GM18907 (cell line): ENCODE measurements at regions not wholly inside any gene's neighbourhood (a gene's known extent, or its start where the extent isn't known, plus 50 kb on each side); places are given as distances from the start of the nearest gene placed in this dataset.
"Not testable (repeated sequence)": the region's sequence is repeated elsewhere in the genome, so short reads cannot be mapped to it uniquely, and the experiment has no call there.

ENCODE experiments used
- ATAC-seq: cut with Tn5 transposase; IDR thresholded peaks from one replicate; pipeline ENCODE4 v1.9.1; 2021; ENCODE audit warnings: mild to moderate bottlenecking, moderate library complexity; ENCODE audit not compliant: unreplicated experiment

DNA sequence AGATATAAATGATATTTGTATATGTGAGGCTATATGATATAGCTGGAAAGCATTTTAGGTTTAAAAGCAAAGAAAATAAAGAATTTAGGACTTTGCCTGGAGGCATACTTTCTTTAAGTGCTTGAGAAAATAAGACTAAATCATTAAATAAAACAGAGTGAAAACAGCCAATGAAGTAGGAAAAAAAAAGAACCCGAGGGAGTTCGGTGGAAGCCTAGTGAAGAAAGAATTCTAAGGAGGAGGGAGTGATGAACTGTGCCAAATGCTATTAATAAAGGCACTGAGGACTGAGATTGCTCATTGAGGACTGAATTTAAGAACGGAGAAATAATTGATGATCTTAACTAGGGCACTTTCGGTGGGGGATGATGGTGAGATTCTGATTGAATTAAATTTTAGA, 573.5 kb downstream of the DSC3 start:
- no peak for ATAC-seq

DNA sequence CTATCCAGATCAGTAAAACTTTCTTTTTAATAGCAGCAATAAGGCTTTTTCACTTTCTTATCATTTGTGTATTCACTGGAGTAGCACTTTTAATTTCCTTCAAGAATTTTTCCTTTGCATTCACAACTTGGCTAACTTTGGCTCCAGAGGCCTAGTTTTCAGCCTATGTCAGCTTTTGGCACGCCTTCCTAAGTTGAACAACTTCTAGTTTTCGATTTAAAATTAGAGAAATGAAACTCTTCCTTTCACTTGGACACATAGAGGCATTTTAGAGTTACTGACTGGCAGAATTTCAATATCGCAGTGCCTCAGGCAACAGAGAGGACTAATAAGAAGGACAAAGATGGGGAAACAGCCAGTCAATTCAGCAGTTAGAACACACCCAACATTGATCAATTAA, 577.4 kb downstream of the DSC3 start:
- ATAC-seq = no peak

DNA sequence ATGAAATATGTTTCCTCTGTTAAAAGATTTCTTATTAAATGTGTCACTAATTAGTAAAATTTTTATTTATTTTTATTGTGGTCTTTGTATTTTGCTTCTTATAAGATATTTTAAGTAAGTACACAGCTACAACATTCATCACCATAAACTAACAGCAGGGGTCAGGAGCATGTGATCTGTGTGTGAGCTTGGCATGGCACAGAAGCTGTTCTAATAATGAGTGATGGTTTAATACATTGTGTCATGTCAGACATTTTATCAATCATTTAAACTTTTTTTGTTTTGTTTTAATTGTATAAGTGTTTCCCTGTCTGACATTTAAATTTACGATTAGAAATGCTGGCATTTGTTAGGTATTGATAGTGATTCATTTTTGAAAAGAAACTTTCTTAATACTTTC, 585.4 kb downstream of the DSC3 start:
- no peak for ATAC-seq

DNA sequence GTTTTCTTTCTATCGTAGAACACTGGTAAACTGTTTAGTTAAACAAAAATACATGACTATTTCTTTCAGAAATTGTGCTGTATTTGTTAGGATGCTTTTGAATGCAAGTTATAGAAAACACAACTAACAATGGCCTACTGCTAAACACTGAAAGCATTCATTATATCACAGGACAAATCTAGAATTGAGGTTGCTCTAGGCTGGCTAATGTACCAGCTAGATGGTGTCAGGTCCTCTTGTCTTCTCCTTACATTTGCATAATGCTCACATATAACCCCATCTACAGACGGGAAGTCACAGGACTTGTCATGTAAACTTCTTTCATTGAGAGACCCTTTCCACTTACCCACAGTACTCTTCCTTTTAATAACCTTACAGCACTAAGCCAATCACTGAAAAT, 586.8 kb downstream of the DSC3 start:
- no peak for ATAC-seq

DNA sequence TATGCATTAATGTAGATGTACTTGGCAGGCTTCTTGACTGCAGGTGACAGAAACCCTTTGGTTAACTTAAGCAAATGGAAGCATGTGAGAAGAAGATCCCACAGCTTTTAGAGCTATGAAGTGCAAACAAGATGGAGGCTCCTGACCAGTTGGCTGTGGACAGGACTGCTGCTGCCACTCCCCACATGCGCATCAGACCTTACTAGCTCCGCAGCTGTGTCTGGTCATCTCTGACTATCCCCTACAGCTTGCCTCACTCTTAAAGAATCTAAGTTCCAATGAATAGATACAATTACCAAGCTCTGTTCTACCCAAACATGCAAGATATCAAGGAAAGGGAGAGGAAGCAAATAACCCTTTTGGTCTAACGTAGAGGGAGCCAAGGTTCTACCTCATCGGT, 587.6 kb downstream of the DSC3 start:
- ATAC-seq = no peak

DNA sequence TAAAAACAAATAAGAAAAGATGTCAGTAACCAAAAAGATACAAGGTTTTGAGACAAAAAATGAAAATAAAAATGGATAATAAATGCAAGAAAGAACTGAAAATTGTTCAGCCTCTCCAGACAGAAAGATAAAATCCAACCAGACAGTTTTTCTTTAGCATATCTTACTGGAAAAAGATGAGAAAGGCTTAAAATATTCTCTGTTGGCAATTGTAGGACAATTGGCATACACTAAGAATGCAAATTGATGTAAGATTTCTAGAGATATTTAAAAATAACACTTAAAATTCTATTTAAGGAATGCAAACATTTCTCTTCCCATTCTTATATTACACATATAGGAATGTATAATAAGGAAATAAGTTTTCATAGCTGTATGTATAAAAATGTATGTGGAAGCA, 590.6 kb downstream of the DSC3 start:
- no peak for ATAC-seq

DNA sequence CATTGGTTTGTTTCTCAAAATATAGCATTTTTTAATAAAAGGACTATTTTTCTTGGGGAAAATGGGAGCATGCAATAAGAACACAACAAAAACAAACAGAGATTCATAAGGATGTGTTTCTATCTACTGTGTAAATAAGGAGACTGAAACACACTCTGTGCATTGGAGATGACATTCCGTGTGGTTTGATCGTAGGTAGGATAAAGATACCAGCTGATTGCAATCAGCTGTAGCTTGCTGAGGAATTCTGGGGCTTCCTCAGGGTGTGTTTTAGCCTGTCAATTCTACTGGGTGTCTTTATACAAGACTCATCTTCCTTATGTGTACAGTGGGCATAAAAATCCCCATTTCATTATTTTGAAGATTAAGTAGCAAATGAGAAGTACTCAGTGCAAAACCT, 591.6 kb downstream of the DSC3 start:
- ATAC-seq = no peak

DNA sequence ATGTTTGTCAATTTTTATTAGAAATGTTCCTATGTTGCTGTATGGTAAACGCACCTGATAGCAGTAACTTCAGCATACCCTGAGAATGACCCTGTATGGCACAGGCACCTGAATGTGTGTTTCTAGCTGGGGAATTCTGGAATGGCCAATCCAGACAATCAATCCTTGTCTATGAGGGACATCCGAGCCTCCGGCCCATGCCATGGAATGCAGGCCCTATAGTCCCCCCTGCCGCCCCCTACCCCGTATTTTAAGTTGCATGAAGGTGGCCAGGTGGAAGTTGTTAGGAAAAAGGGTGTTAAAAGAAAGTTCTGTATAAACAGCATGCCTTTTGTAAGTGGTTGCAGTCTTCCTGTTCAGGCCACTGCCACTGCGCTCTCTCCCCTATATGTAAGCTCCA, 595.9 kb downstream of the DSC3 start:
- ATAC-seq = no peak

DNA sequence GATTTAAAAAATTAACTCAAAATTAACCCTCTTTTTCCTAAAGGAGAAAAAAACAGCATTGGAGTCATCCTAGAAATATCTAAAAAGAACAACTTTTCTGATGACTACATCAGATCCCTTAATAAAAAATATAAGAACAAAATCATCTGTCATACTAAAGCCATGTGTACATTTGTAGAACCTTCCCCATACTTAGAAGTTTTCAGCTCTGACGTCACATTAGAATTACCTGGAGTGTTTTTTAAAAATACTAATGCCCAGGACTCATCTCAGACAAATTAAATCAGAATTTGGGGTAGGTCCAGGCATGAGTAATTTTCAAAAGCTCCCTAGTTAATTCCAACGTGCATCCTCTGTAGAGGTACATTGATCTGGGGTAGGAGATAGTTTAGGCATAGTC, 598.0 kb downstream of the DSC3 start:
- no peak for ATAC-seq

DNA sequence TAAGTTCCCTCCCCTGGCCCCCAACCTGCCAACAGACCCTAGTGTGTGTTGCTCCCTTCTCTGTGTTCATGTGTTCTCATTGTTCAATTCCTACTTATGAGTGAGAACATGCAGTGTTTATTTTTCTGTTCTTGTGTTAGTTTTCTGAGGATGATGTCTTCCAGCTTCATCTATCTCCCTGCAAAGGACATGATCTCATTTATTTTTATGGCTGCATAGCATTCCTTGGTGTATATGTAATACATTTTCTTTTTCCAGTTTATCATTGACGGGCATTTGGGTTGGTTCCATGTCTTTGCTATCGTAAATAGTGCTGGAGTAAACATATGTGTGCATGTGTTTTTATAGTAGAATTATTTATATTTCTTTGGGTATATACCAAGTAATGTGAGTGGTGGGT, 602.2 kb downstream of the DSC3 start:
- no peak for ATAC-seq

DNA sequence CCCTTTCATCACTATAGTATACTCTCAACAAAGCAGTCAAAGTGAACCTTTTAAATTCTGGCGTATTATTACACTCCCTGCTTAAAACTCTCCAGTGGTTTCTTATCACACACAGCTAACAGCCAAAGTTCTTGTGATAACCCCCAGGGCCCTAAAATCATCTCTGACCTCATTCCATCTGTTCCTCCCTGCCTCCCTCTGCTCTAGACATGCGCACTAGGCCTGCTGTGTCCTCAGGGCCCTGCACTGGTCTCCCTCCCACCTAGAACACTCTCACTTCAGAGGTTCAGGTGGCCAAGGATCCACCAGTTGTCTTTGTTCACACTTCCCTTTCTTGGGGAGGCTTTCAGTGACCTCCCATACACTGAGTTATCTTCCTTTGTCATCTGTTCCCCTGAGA, 603.4 kb downstream of the DSC3 start:
- ATAC-seq = no peak

DNA sequence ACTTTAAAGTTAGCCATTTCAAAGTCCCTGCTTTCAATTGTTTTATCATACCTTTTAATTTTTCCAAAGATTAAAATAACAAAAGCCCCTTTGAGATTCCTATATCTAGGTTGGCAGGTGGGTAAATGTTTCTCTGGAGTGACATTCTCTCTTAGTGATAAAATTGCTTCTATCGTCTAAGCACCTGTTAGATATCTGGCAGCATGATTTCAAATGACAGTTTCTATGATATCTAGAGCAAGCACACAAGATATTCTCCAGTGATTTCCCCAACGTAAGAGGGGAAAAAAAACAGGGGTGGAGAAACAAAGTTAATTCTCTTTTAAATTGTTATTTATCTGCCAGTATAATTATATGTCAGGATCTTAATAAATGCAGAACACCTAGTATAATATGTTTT, 610.2 kb downstream of the DSC3 start:
- ATAC-seq = no peak

DNA sequence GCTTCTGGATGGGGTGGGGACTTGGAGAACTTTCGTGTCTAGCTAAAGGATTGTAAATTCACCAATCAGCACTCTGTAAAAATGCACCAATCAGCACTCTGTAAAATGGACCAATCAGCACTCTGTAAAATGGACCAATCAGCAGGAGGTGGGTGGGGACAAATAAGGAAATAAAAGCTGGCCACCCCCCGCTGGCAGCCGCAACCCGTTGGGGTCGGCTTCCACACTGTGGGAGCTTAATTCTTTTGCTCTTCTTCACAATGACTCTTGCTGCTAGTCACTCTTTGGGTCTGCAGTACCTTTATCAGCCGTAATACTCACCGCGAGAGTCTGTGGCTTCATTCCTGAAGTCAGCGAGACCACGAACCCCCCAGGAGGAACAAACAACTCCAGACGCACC, 623.1 kb downstream of the DSC3 start:
- ATAC-seq = not testable (repeated sequence)

DNA sequence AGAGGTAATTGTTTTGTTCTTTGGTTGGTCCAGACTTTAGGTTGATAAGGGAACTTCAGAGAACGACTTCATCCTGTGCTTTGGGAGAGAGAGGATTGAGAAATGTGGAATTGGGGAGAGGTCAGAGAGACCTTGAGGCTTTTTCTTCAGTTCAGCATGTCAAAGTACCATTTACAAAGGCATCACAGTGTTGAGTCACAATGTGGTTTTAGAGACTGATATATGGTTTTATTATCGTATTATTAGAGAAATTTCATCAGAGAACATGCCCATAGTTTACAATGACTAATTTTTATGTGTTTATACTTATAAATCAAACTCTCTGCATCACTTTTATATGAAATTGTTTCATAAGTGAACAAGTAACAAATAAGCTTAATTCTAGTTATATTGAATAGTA, 626.6 kb downstream of the DSC3 start:
- no peak for ATAC-seq

DNA sequence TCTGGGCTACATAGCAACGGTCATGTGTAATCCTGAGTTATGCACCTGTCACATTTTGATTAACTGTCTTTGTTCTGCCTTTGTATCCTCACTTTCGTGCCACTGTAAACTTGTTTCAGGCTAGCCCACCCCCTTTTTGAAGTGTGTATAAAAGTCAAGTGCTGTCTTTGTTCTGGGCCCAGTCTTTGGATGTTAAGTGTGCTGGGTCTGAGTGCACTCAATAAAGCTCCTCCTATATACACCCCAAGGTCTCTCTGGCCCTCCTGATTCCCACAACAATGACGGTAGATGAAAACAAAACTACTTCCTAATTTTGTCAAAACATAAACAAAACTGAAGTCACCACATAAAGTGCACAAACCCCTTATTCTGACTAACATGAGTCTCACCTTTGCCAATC, 633.4 kb downstream of the DSC3 start:
- no peak for ATAC-seq

DNA sequence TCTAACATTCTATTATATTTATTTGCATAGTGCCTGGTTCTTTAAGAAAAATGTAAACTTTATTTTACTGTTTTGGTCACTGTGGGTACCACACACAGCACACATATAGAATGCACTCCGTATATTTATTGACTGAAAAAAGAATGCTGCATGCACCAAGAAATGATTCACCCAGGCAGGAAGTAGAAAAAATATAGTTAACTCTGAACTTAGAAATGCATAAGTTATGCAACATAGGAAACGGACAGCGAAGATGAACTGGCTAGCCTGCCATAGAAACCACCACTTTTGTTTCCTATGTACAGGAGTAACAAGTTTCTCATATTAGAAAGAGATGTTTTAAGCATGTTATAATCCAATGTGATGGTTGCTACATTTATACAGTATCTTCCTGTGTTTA, 635.8 kb downstream of the DSC3 start:
- no peak for ATAC-seq

DNA sequence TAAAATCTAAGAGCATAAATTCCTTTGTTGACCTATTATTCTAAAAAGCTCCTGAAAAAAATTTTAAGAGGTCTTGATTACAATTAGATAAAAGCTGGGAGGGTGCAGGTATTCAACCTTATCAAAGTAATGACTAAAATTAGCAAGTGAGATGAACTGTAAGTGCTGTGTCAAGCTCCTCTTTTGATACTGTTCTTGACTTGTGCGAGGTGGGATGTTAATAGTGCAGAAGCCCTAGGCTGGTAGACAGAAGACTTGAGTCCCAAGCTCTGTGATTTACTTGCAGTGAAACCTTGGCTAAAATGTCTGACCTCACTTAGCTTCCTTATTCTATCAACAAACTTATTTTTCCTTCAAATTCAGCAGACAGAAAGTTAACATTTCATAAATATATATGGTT, 637.5 kb downstream of the DSC3 start:
- ATAC-seq = no peak

DNA sequence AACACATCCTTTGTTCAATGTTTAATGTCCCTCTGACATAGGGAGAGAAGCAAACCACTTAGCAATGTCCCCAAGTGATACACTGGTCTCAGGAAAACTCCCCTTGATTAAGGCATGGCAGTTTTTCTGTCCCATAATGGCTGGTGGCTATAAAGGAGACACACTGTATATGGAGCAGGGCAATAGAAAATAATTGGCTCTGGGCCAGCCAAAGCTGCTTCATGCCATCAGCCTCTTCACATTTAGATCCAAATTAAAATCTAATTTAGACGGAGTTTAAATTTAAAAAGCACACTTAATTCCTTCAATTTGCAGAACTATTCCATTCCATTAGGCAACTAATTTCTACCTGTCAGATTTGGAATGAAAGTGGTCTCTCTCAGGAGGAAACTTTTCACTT, 638.1 kb downstream of the DSC3 start:
- no peak for ATAC-seq

DNA sequence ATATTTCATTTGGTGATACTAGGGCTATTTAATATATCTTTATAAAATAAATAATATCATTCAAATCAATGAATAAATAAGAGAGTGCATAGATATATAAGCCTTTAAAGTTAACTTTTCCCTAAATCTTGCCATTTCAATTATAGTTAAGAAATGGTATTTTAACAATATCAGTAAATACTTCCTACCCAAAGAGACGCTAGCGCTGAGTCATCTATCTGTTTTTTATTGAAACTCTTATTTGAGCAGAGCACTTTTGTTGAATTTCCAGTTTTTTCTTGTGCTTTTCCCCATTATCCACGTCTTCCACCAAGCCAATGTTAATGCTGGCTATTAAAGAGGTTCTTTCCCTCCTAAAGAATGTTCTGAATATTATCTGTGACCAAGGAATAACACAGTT, 639.3 kb downstream of the DSC3 start:
- ATAC-seq = no peak

DNA sequence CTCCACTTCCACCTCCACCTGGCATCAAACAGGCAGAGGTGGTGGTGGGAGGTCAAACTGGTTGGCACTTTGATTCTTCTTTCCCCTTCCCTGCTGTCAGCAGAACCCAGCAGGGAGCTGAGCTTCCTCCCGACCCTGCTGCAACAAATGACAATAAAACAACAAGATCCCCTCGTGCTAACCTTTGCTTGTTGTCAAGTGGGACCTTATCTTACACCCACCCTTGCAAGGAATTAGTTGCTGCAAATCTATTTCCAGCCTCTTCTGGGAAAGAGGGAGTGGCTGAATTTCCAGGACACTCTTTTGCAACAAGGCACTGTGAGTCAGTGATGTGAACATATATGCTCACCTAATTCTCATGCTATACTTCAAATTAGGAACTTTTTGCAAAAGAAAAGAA, 655.1 kb downstream of the DSC3 start:
- ATAC-seq = no peak

DNA sequence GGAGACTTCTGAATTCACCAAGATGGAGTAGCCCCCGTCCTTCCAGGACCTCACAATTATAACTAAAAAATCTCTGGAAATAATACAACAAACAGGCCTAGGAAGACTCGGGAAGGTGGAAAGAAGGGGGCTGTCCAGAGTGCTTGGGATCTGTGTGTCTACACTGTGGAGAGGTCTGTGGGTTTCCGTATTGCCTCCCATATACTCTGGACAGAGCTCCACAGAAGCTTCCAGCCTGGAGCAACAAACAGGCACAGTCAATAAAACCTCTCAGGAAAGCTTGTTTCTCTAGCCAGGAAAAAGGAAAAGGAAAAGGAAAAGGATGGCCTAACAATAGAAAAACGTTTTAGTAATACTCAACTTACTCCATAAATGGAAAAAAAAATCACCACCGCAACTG, 655.9 kb downstream of the DSC3 start:
- no peak for ATAC-seq

DNA sequence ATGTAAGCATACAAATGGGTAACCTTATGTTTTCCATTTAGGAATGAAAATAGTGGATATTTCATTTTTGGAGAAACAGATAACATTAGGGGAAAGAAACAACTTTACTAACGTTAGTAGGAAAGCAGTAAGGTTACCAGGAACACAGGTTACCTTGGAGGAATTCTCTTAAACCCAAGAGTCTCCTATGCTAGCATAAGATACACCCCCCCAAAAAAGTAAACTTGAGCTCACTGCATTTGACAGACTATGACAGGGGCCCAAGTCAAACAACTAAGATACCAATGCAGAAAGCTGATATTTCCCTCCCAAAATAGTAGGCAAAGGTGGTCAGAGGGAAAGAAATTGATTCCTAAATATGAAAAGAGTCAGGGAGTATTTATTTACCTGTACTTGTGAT, 656.9 kb downstream of the DSC3 start:
- ATAC-seq = no peak

DNA sequence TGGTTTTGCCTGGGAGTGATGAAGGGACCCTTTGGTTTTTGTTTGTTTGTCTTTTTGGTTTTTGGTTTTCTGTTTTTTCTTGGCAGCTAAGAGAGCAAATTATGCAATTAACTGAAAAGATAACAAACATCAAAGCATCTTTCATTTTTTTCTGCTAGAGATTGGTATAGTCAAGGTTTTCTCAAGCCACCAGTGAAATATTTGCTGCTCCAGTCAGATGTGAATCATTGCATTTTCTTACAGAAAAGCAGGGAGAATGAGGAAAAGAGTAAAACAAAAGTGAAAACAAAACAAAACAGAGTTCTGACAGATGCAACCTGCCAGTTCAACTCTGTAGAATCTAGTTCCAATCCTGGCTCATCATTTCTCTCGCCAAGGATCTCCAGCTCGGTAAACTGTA, 660.7 kb downstream of the DSC3 start:
- no peak for ATAC-seq

DNA sequence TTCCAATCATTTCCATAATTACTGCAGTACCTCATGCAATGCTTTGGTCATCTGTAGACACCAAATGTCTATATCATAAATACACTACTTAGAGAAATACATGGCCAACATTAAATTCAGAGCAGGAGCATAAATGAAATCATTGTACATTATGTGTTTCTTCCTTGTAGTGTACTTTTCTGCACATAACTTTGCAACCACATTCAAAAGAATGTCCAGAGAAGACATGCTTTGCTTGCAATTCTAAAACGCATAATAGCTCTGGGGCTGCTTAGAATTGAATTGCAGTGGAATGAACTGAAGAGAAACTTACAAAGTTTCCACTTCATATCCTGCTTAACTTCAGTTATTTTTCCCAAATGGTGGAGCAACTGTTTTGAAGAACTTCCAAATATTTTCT, 664.4 kb downstream of the DSC3 start:
- ATAC-seq = no peak
